Body of pancreas (tissue), 4 donors: ENCODE measurements at regions not wholly inside any gene's neighbourhood (a gene's known extent, or its start where the extent isn't known, plus 50 kb on each side); places are given as distances from the start of the nearest gene placed in this dataset.
"Not testable (repeated sequence)": the region's sequence is repeated elsewhere in the genome, so short reads cannot be mapped to it uniquely, and the experiment has no call there.

Source experiments
- CTCF ChIP-seq, 7 experiments: fragments of 450-650 bp in 4 of 7; fragments of 200-600 bp in 3 of 7; sonication (generic) in 3 of 7; IDR thresholded peaks; one replicate each; pipeline ENCODE4 v1.5.1; 2016 to 2019; ENCODE audit warnings: antibody characterized with exemption in 7 of 7
- POLR2A ChIP-seq, 3 donors: fragments of 450-650 bp; IDR thresholded peaks; one replicate each; pipeline ENCODE4 v1.6.1; 2016; ENCODE audit warnings: antibody characterized with exemption in 3 of 3, mild to moderate bottlenecking in 2 of 3

GRCh38 chr5:25510692-25511091, 865.9 kb upstream of the CDH10 start:
- not testable (repeated sequence) for TF ChIP-seq POLR2A, CTCF (IDR thresholded peaks at IDR 0.05)
